Aorta (tissue), 5 donors: ENCODE measurements at regions not wholly inside any gene's neighbourhood (a gene's known extent, or its start where the extent isn't known, plus 50 kb on each side); places are given as distances from the start of the nearest gene placed in this dataset.

Source experiments
- ATAC-seq: fragments of 200-7000 bp; cut with Tn5 transposase; one replicate; pipeline ENCODE4 v1.9.1; 2022; ENCODE audit warnings: moderate library complexity; ENCODE audit not compliant: low FRiP score
- DNase-seq, 2 donors: peaks; one replicate each; pipeline ENCODE4 v3.0.0-alpha.2; 2020
- H3K27ac ChIP-seq, 2 donors: one replicate each; pipeline ENCODE4 v1.5.1; 2013; ENCODE audit warnings: low read length in 2 of 2, mild to moderate bottlenecking in 2 of 2, moderate library complexity in 2 of 2, control low read depth in 1 of 2, inconsistent platforms in 1 of 2, low read depth in 1 of 2
- H3K27me3 ChIP-seq, 2 donors: one replicate each; pipeline ENCODE4 v1.6.1; 2013; ENCODE audit warnings: control low read depth in 1 of 2, low read length in 1 of 2, mild to moderate bottlenecking in 1 of 2, moderate library complexity in 1 of 2; ENCODE audit not compliant: insufficient read depth in 2 of 2, control insufficient read depth in 1 of 2
- H3K36me3 ChIP-seq, 2 donors: one replicate each; pipeline ENCODE4 v1.6.1; 2013; ENCODE audit warnings: control low read depth in 1 of 2, low read length in 1 of 2, mild to moderate bottlenecking in 1 of 2; ENCODE audit not compliant: insufficient read depth in 2 of 2, control insufficient read depth in 1 of 2
- H3K4me1 ChIP-seq, 2 donors: one replicate each; pipeline ENCODE4 v1.6.1; 2013; ENCODE audit warnings: low read length in 2 of 2, control low read depth in 1 of 2, mild to moderate bottlenecking in 1 of 2, moderate library complexity in 1 of 2; ENCODE audit not compliant: insufficient read depth in 2 of 2, control insufficient read depth in 1 of 2
- H3K4me3 ChIP-seq, 2 donors: one replicate each; pipeline ENCODE4 v1.5.1; 2013; ENCODE audit warnings: low read length in 2 of 2, control low read depth in 1 of 2, mild to moderate bottlenecking in 1 of 2
- H3K9me3 ChIP-seq: one replicate; pipeline ENCODE4 v1.6.1; 2013; ENCODE audit warnings: mild to moderate bottlenecking, low read length; ENCODE audit not compliant: control insufficient read depth
- WGBS, 2 donors: extraction: QIAGEN DNeasy Blood & Tissue Kit; methylation state at CpG; one replicate each; pipeline ENCODE4 v1.1.7; 2013; 5-methylcytosine and 5-hydroxymethylcytosine counted together
- intact Hi-C, 2 donors: fragments of 100-400 bp; cut with DNase I; formaldehyde crosslinking; loops; one replicate each; pipeline versions ENCODE4 v1.14.2 to v1.15.0; 2022
- donor health status: healthy with polysubstance abuse.
- donor health status: Bipolar disorder and iron deficiency.
- donor health status: DM: no; HTN: no; CAD: no.
- donor health status: DM: no; HTN: no; CAD: no.
- donor health status: DM: yes; HTN: yes; CAD: no.

DNA sequence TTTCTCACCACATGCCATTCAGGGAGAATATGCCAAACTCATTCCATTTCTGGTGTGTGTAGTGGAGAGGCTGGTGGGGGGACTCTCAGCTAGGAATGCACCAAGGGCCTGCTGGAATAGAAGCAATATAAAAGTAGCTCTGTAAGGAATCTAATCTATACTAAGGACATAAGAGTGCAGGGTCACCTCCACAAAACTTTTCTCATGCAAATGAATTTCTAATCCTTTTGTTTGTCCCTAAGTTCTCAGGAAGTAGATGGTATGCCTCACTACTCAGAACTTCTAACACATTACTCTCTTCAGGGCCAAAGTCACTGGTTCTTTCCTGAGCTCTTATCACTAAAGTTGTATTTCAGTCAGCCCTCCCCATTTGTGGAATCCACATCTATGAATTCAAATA is 427.2 kb downstream of the C6orf118 start:
- no peaks in the 10 kb centered on the region for H3K9me3 ChIP-seq
- no peak for DNase-seq

GRCh38 chr6:164871783-164872182 is 437.6 kb downstream of the C6orf118 start:
- intact Hi-C loops = no loop called here
- DNase-seq (no peak), ATAC-seq (no peak)
- H3K36me3 ChIP-seq = no peaks in the 10 kb centered on the region
- WGBS, 2 donors = 66 to 68% methylated on average over 2 of the region's 2 CpGs
- no peaks in the 10 kb centered on the region for H3K27me3 ChIP-seq
- H3K4me3 ChIP-seq = no peak overlapping the region
- no peaks in the 10 kb centered on the region for H3K4me1 ChIP-seq
- no peak overlapping the region for H3K27ac ChIP-seq
- H3K9me3 ChIP-seq = no peaks in the 10 kb centered on the region

More for the DNA sequence above, 427.2 kb downstream of the C6orf118 start:
- Histone ChIP-seq H3K4me1 (no peaks in the 10 kb centered on the region), H3K27ac (no peak overlapping the region), H3K4me3 (no peak overlapping the region), H3K36me3 (no peaks in the 10 kb centered on the region), H3K27me3 (no peaks in the 10 kb centered on the region)
- no peak for ATAC-seq
- intact Hi-C loops = no loop called here

DNA sequence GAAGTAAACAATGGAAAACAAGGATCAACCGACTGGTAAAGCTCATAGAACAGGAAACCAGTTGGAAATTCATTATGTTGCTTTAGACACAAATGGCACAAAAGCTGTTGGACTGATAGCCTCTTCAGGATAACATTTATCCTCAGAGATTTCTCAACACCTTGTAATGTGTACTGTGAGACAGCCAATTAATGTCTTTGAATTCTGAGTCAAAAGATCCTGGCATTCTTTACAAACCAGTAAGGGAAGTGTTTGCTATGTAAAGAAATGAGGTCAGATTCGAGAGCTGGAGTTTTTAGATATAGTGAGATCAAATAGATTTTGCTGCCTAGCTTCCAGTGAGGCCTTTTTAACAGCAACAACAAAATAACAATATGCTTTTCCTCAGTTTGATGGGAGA is 439.2 kb downstream of the C6orf118 start:
- WGBS, 2 donors = 41 to 45% methylated on average over 2 of the region's 2 CpGs
- Histone ChIP-seq H3K36me3 (no peaks in the 10 kb centered on the region), H3K27me3 (no peaks in the 10 kb centered on the region), H3K9me3 (no peaks in the 10 kb centered on the region), H3K4me3 (no peak overlapping the region), H3K27ac (no peak overlapping the region), H3K4me1 (no peaks in the 10 kb centered on the region)
- DNase-seq (no peak), ATAC-seq (no peak)
- intact Hi-C loops = no loop called here

GRCh38 chr6:164861967-164862366 is 447.4 kb downstream of the C6orf118 start:
- no peak overlapping the region for H3K4me3 ChIP-seq
- no peaks in the 10 kb centered on the region for H3K27me3 ChIP-seq
- DNase-seq (no peak), ATAC-seq (no peak)
- no peaks in the 10 kb centered on the region for H3K36me3 ChIP-seq
- H3K4me1 ChIP-seq = no peaks in the 10 kb centered on the region
- no peaks in the 10 kb centered on the region for H3K9me3 ChIP-seq
- H3K27ac ChIP-seq = no peak overlapping the region
- intact Hi-C loops = no loop called here
- WGBS, 2 donors = 81 to 84% methylated on average over 4 of the region's 4 CpGs

GRCh38 chr6:164859816-164860215 is 449.6 kb downstream of the C6orf118 start:
- no peaks in the 10 kb centered on the region for H3K9me3 ChIP-seq
- no peaks in the 10 kb centered on the region for H3K36me3 ChIP-seq
- H3K27ac ChIP-seq = no peak overlapping the region
- H3K4me3 ChIP-seq = no peak overlapping the region
- 56 to 63% methylated on average over 6 of the region's 6 CpGs for WGBS, 2 donors
- no peaks in the 10 kb centered on the region for H3K27me3 ChIP-seq
- DNase-seq = no peak
- H3K4me1 ChIP-seq = no peaks in the 10 kb centered on the region
- intact Hi-C loops = no loop called here
- ATAC-seq = no peak

- DNase-seq = no peak
- intact Hi-C loops = no loop called here
- no peak for ATAC-seq
- Histone ChIP-seq H3K4me3 (no peak overlapping the region), H3K4me1 (no peaks in the 10 kb centered on the region), H3K27ac (no peak overlapping the region), H3K9me3 (no peaks in the 10 kb centered on the region), H3K36me3 (no peaks in the 10 kb centered on the region), H3K27me3 (no peaks in the 10 kb centered on the region)
- 76 to 80% methylated on average over 8 of the region's 8 CpGs for WGBS, 2 donors
Observed at GRCh38 chr6:164856138-164856537, 453.3 kb downstream of the C6orf118 start.

GRCh38 chr6:164855281-164855680 is 454.1 kb downstream of the C6orf118 start:
- H3K4me3 ChIP-seq = no peak overlapping the region
- H3K27ac ChIP-seq = no peak overlapping the region
- H3K36me3 ChIP-seq = no peaks in the 10 kb centered on the region
- H3K9me3 ChIP-seq = no peaks in the 10 kb centered on the region
- ATAC-seq (no peak), DNase-seq (no peak)
- intact Hi-C loops = no loop called here
- H3K27me3 ChIP-seq = no peaks in the 10 kb centered on the region
- 77 to 92% methylated on average over 1 of the region's 1 CpG for WGBS, 2 donors
- no peaks in the 10 kb centered on the region for H3K4me1 ChIP-seq

DNA sequence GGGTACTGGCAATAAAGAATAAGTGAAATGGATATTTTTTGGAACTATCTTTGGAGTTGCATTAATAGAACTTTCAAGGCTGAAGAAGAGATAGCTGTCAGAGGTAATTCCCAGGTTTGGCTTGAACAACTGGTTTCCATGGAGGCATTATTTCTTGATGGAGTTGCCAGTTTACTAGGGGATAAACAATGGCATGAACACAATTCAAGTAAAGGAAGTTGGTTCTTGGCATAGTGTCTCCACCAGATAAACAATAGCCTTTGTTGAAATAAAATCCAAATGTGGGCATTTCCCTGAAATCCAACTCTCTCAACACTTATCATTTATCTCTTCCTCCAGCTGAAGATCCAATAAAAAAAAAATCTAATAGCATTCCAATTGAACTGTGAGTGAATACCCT is 454.9 kb downstream of the C6orf118 start:
- H3K36me3 ChIP-seq = no peaks in the 10 kb centered on the region
- no peaks in the 10 kb centered on the region for H3K27me3 ChIP-seq
- no peaks in the 10 kb centered on the region for H3K4me1 ChIP-seq
- ATAC-seq = no peak
- intact Hi-C loops = no loop called here
- DNase-seq = no peak
- H3K9me3 ChIP-seq = no peaks in the 10 kb centered on the region
- H3K4me3 ChIP-seq = no peak overlapping the region
- H3K27ac ChIP-seq = no peak overlapping the region

DNA sequence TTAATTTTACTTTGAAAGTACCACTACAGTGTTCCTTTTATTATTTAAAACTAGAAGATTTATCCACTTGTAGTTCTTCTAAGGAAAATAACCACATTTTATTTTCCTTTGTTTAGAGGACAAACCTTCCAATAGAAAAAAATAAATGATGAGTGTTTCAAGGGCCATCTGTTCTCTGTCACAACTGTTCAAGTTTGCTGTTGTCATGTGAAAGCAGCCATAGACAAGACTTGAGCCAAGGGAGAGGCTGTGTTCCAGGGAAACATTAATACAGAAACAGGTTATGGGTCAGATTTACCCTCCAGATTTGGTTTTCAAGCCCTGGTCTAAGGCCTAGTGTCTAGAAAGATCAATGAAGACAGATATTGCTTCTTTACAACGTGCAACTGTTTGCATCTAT is 463.6 kb downstream of the C6orf118 start:
- H3K27ac ChIP-seq = no peak overlapping the region
- no peak for ATAC-seq
- H3K36me3 ChIP-seq = no peaks in the 10 kb centered on the region
- H3K9me3 ChIP-seq = peaks cover 2% of the 10 kb centered on the region
- H3K4me1 ChIP-seq = no peaks in the 10 kb centered on the region
- no peak for DNase-seq
- intact Hi-C loops = no loop called here
- 66 to 77% methylated on average over 1 of the region's 1 CpG for WGBS, 2 donors
- no peak overlapping the region for H3K4me3 ChIP-seq
- H3K27me3 ChIP-seq = no peaks in the 10 kb centered on the region
